C4-2B (cell line): ENCODE measurements at regions not wholly inside any gene's neighbourhood (a gene's known extent, or its start where the extent isn't known, plus 50 kb on each side); places are given as distances from the start of the nearest gene placed in this dataset.

Source experiments
- CTCF ChIP-seq: fragments of 450-650 bp; conservative IDR thresholded peaks from 2 replicates; pipeline ENCODE4 v1.5.1; 2017; ENCODE audit warnings: mild to moderate bottlenecking
- ZFX ChIP-seq: fragments of 450-650 bp; IDR thresholded peaks from 2 replicates; pipeline ENCODE4 v1.6.1; 2017

- TF ChIP-seq CTCF (no peak), ZFX (no peak)
Measured at GRCh38 chr7:25543210-25543609, 314.9 kb upstream of the NPVF start.
